Breast epithelium (tissue), 4 donors: ENCODE measurements at regions not wholly inside any gene's neighbourhood (a gene's known extent, or its start where the extent isn't known, plus 50 kb on each side); places are given as distances from the start of the nearest gene placed in this dataset.

ENCODE experiments used
- DNase-seq, 2 donors: peaks; one replicate each; pipeline ENCODE4 v3.0.0-alpha.2; 2019; ENCODE audit warnings: low spot score in 2 of 2
- H3K27ac ChIP-seq, 2 donors: fragments of 200-600 bp; sonication (generic) in 1 of 2; one replicate each; pipeline ENCODE4 v1.5.1; 2016 to 2019; ENCODE audit warnings: mild to moderate bottlenecking in 1 of 2
- H3K27me3 ChIP-seq, 2 donors: fragments of 200-600 bp; sonication (generic) in 1 of 2; one replicate each; pipeline versions ENCODE4 v1.5.1 to v1.6.0; 2017 to 2019; ENCODE audit warnings: control low read depth in 1 of 2, mild to moderate bottlenecking in 1 of 2
- H3K36me3 ChIP-seq: fragments of 200-600 bp; one replicate; pipeline ENCODE4 v1.5.1; 2019
- H3K4me1 ChIP-seq, 2 donors: fragments of 200-600 bp; sonication (generic); one replicate each; pipeline ENCODE4 v1.5.1; 2016 to 2019; ENCODE audit warnings: control low read depth in 1 of 2
- H3K4me3 ChIP-seq, 3 donors: fragments of 200-600 bp; sonication (generic); 1 replicate in 2 of 3; 2 replicates in 1 of 3; pipeline ENCODE4 v1.5.1; 2016 to 2019; ENCODE audit warnings: mild to moderate bottlenecking in 3 of 3, moderate library complexity in 2 of 3
- H3K9me3 ChIP-seq, 2 donors: fragments of 200-600 bp; sonication (generic) in 1 of 2; one replicate each; pipeline ENCODE4 v1.5.1; 2016 to 2019; ENCODE audit warnings: control low read depth in 1 of 2
- CTCF ChIP-seq, 3 donors: fragments of 450-650 bp; IDR thresholded peaks; one replicate each; pipeline ENCODE4 v1.5.1; 2016 to 2017; ENCODE audit warnings: antibody characterized with exemption in 3 of 3, mild to moderate bottlenecking in 3 of 3, moderate library complexity in 3 of 3
- POLR2A ChIP-seq: fragments of 450-650 bp; IDR thresholded peaks from one replicate; pipeline ENCODE4 v1.6.1; 2016; ENCODE audit warnings: antibody characterized with exemption, mild to moderate bottlenecking, moderate library complexity
- POLR2AphosphoS5 ChIP-seq, 3 donors: sonication (generic); formaldehyde crosslinking; IDR thresholded peaks; one replicate each; pipeline ENCODE4 v1.6.1; 2017; ENCODE audit warnings: antibody characterized with exemption in 3 of 3
- intact Hi-C: fragments of 100-400 bp; cut with DNase I; formaldehyde crosslinking; loops from one replicate; pipeline ENCODE4 v1.15.1; 2023; ENCODE audit warnings: low total_unique reads

- peak; percentile 57 to 74 for DNase-seq
- Histone ChIP-seq H3K36me3 (no peaks in the 10 kb centered on the region), H3K4me1 (no peaks in the 10 kb centered on the region), H3K27me3 (no peaks in the 10 kb centered on the region), H3K9me3 (no peaks in the 10 kb centered on the region), H3K4me3 (no peak overlapping the region), H3K27ac (no peak overlapping the region)
- intact Hi-C loops = loop anchor here (10.0 kb wide), 1 partner anchor 414 kb away; no protein-coding TSS in a partner anchor
- TF ChIP-seq CTCF (IDR thresholded peaks at IDR 0.05) (peak; percentile 86 to 94 (median 90)), POLR2AphosphoS5 (IDR thresholded peaks at IDR 0.05) (no peak), POLR2A (no peak)
These were observed 205.7 kb upstream of the ZPLD1 start for GRCh38 chr3:102229062-102229655.

GRCh38 chr3:102230057-102230456, 204.8 kb upstream of the ZPLD1 start:
- DNase-seq = no peak
- intact Hi-C loops = no loop called here
- H3K4me3 ChIP-seq = no peak overlapping the region
- no peaks in the 10 kb centered on the region for H3K9me3 ChIP-seq
- TF ChIP-seq CTCF (IDR thresholded peaks at IDR 0.05) (no peak), POLR2AphosphoS5 (IDR thresholded peaks at IDR 0.05) (no peak), POLR2A (no peak)
- no peaks in the 10 kb centered on the region for H3K36me3 ChIP-seq
- H3K4me1 ChIP-seq = no peaks in the 10 kb centered on the region
- no peak overlapping the region for H3K27ac ChIP-seq
- no peaks in the 10 kb centered on the region for H3K27me3 ChIP-seq

- no peak overlapping the region for H3K4me3 ChIP-seq
These were observed 200.9 kb upstream of the ZPLD1 start for GRCh38 chr3:102233881-102234280.

GRCh38 chr3:102235679-102236078, 199.1 kb upstream of the ZPLD1 start:
- intact Hi-C loops = no loop called here
- H3K4me3 ChIP-seq = no peak overlapping the region
- H3K4me1 ChIP-seq = no peaks in the 10 kb centered on the region
- no peaks in the 10 kb centered on the region for H3K36me3 ChIP-seq
- DNase-seq = no peak
- TF ChIP-seq POLR2A (no peak), CTCF (IDR thresholded peaks at IDR 0.05) (peak in 1 of 3 donors; percentile 55)
- H3K27me3 ChIP-seq = no peaks in the 10 kb centered on the region
- H3K9me3 ChIP-seq = no peaks in the 10 kb centered on the region
- H3K27ac ChIP-seq = no peak overlapping the region

More at GRCh38 chr3:102233881-102234280, 200.9 kb upstream of the ZPLD1 start:
- Histone ChIP-seq H3K27ac (no peak overlapping the region), H3K9me3 (no peaks in the 10 kb centered on the region), H3K36me3 (no peaks in the 10 kb centered on the region), H3K27me3 (no peaks in the 10 kb centered on the region), H3K4me1 (no peaks in the 10 kb centered on the region)
- TF ChIP-seq CTCF (IDR thresholded peaks at IDR 0.05) (no peak), POLR2A (no peak), POLR2AphosphoS5 (IDR thresholded peaks at IDR 0.05) (no peak)
- intact Hi-C loops = no loop called here
- DNase-seq = no peak

GRCh38 chr3:102237181-102237580, 197.6 kb upstream of the ZPLD1 start:
- no peak overlapping the region for H3K27ac ChIP-seq
- no peaks in the 10 kb centered on the region for H3K36me3 ChIP-seq
- H3K27me3 ChIP-seq = no peaks in the 10 kb centered on the region
- intact Hi-C loops = no loop called here
- TF ChIP-seq CTCF (IDR thresholded peaks at IDR 0.05) = no peak
- TF ChIP-seq POLR2A = no peak
- no peak for TF ChIP-seq POLR2AphosphoS5 (IDR thresholded peaks at IDR 0.05)
- DNase-seq = no peak
- H3K4me3 ChIP-seq = no peak overlapping the region
- H3K4me1 ChIP-seq = no peaks in the 10 kb centered on the region
- H3K9me3 ChIP-seq = no peaks in the 10 kb centered on the region
